GM18511 (cell line): ENCODE measurements at regions not wholly inside any gene's neighbourhood (a gene's known extent, or its start where the extent isn't known, plus 50 kb on each side); places are given as distances from the start of the nearest gene placed in this dataset.

Experiments
- ATAC-seq: cut with Tn5 transposase; IDR thresholded peaks from one replicate; pipeline ENCODE4 v1.9.1; 2021; ENCODE audit warnings: mild to moderate bottlenecking, moderate library complexity; ENCODE audit not compliant: unreplicated experiment

- ATAC-seq, result no peak
Observed at GRCh38 chr5:93076096-93076495, 504.9 kb downstream of the NR2F1-AS1 start.

- ATAC-seq, result no peak
Observed at GRCh38 chr5:93073547-93073946, 507.5 kb downstream of the NR2F1-AS1 start.

- no peak for ATAC-seq
Observed at GRCh38 chr5:93072831-93073459, 508.1 kb downstream of the NR2F1-AS1 start.

- ATAC-seq, result no peak
Observed at GRCh38 chr5:93071710-93072109, 509.3 kb downstream of the NR2F1-AS1 start.

- no peak for ATAC-seq
Observed at GRCh38 chr5:93070938-93071337, 510.1 kb downstream of the NR2F1-AS1 start.

- ATAC-seq, result no peak
Observed at GRCh38 chr5:93069276-93069675, 511.7 kb downstream of the NR2F1-AS1 start.

- ATAC-seq, result peak; percentile 58
Observed at GRCh38 chr5:93062548-93062947, 518.5 kb downstream of the NR2F1-AS1 start.

GRCh38 chr5:93058309-93058708, 522.7 kb downstream of the NR2F1-AS1 start:
- no peak for ATAC-seq

- no peak for ATAC-seq
Observed at GRCh38 chr5:93057311-93057710, 523.7 kb downstream of the NR2F1-AS1 start.

- ATAC-seq, result no peak
Observed at GRCh38 chr5:93055971-93056370, 525.0 kb downstream of the NR2F1-AS1 start.

GRCh38 chr5:93055561-93055960, 525.5 kb downstream of the NR2F1-AS1 start:
- no peak for ATAC-seq

GRCh38 chr5:93054424-93055163, 526.4 kb downstream of the NR2F1-AS1 start:
- ATAC-seq, result no peak

- ATAC-seq, result no peak
Observed at GRCh38 chr5:93053825-93054224, 527.2 kb downstream of the NR2F1-AS1 start.

- no peak for ATAC-seq
Observed at GRCh38 chr5:93048858-93049257, 532.2 kb downstream of the NR2F1-AS1 start.

- no peak for ATAC-seq
Observed at GRCh38 chr5:93044859-93045666, 536.0 kb downstream of the NR2F1-AS1 start.

- ATAC-seq, result no peak
Observed at GRCh38 chr5:93039888-93040287, 541.1 kb downstream of the NR2F1-AS1 start.

GRCh38 chr5:93034621-93035590, 546.1 kb downstream of the NR2F1-AS1 start:
- no peak for ATAC-seq

- no peak for ATAC-seq
Observed at GRCh38 chr5:93022796-93023447, 558.1 kb downstream of the NR2F1-AS1 start.

GRCh38 chr5:93022211-93022610, 558.8 kb downstream of the NR2F1-AS1 start:
- ATAC-seq, result no peak

- ATAC-seq, result no peak
Observed at GRCh38 chr5:93019896-93020295, 561.1 kb downstream of the NR2F1-AS1 start.
